Stimulated activated CD4-positive, alpha-beta T cell treated with anti-CD3 and anti-CD28 coated beads, Interleukin-12 subunit alpha, Interleukin-12 subunit beta, amount 100 ng/mL, for 48 hours (primary cell): ENCODE measurements at regions not wholly inside any gene's neighbourhood (a gene's known extent, or its start where the extent isn't known, plus 50 kb on each side); places are given as distances from the start of the nearest gene placed in this dataset.

Experiments
- DNase-seq, 3 donors: peaks; one replicate each; pipeline ENCODE4 v3.0.0-alpha.2; 2020; ENCODE audit warnings: low read depth in 2 of 3, low spot score in 1 of 3

DNA sequence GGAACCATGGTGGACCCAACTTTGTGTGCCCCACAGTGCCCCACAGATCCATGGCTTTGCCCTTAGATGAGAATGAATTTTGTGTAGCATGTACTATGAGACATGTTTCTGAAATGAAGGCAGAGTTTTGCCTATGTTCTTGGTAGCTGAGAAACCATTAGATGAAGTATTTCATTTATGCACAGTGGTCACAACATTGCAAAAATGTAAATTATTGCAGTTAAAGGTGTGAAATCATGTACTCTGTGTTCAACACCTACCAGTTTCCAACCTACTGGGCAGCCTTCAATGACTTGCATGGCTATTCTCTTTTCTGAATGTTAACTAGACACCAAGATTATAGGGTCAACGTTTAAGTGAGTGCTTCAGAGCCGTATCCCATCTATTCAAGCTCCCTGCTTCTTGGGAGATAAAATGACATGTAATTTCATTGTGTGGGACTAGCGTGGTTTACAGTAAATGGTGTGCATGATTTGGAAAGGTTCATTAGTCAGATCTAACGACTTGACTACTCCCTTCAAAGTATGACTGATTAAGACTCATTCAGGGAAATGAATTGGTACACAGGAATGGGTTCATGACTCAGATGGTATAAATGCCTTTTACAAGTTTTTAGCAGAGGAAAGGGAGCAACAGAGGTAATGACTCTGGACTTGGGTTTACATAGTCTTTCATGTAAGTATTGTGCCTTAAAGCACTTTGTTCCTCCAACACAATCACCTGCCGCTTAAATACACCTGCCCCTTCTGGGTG, 106.1 kb upstream of the AKIRIN2 start:
- DNase-seq, result peak in 1 of 3 donors; percentile 25

GRCh38 chr6:87807475-87807874, 105.4 kb upstream of the AKIRIN2 start:
- no peak for DNase-seq

DNA sequence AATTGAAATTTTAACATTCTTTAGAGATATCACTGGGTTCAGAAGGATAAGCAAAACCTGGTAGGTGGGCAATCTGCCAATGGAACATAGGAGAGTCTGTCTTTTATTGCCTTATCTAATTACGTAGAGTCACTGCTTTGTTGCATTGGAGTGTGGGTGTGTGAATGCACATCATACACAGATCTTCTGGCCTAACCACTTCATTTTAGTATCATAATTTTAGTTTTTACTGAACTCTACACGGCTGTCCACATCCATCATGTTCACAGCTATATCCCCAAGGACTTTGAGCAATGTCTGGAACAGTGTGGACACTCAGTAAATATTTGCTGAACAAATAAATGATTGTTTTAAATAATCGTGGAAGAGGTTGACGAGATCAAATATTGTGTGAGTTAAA, 104.6 kb upstream of the AKIRIN2 start:
- no peak for DNase-seq

- DNase-seq, result no peak
Observed at GRCh38 chr6:87806099-87806498, 104.1 kb upstream of the AKIRIN2 start.

DNA sequence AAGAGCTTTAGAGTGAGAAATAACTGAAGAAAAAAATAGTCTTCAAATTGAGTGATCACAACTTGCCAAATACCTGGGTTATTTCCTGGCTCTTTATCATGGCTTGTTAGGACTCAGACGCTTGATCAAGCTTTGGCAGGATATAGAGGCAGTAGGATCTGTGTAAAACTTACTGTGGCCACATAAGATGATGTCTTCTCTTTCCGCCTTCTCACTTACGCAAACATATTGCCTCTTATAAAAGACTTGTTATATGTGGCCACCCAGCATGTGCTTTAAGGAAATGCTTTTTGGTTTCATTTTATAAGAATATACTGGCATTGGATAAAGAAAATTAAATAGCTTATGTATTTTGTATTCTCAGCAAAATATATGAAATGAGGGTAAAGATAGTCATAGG, 101.8 kb upstream of the AKIRIN2 start:
- no peak for DNase-seq

- DNase-seq, result no peak
Observed at GRCh38 chr6:87799651-87800050, 97.6 kb upstream of the AKIRIN2 start.

- no peak for DNase-seq
Observed at GRCh38 chr6:87798393-87799278, 96.6 kb upstream of the AKIRIN2 start.

- no peak for DNase-seq
Observed at GRCh38 chr6:87794922-87795885, 93.2 kb upstream of the AKIRIN2 start.

DNA sequence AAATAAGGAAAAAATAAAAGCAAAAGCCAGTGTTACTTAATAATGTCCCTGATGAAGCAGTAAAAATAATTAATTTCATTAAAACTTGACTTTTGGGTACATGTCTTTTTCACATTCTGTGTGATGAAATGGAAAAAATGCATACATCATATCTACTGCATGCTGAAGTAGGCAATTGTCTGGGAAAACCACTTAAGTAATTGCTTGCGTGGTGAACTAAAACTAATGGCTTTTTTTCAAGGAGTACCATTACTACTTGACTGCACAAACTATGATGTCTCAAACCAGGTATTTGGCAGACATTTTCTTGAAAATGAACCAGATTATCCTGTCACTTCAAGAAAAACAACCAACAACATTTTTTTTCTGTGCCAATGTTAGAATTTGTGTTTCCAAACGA, 91.3 kb upstream of the AKIRIN2 start:
- DNase-seq, result no peak

- no peak for DNase-seq
Observed at GRCh38 chr6:87791982-87792381, 89.9 kb upstream of the AKIRIN2 start.

GRCh38 chr6:87791485-87791884, 89.5 kb upstream of the AKIRIN2 start:
- no peak for DNase-seq

DNA sequence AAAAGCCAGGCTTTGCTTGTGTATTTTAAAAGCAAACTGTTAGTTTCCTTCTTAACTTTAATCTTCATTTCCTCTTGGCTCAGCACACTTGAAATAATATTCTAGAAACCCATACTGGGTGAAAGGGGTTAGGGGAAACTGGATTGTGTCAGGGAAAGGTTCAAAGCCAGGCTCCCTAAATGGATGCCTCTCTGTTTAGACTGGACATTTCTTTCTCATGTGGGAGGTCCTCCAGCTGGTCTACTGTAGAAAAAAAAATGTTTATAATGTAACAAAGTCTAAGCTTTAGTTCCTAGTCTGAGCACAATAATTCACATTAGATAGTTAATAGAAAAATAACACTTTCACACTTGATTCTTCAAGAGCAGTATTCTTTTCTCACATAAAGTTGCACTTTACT, 89.0 kb upstream of the AKIRIN2 start:
- no peak for DNase-seq

GRCh38 chr6:87789900-87790290, 87.9 kb upstream of the AKIRIN2 start:
- no peak for DNase-seq

- DNase-seq, result no peak
Observed at GRCh38 chr6:87789198-87789899, 87.3 kb upstream of the AKIRIN2 start.

GRCh38 chr6:87788141-87788540, 86.1 kb upstream of the AKIRIN2 start:
- DNase-seq, result no peak

- no peak for DNase-seq
Observed at GRCh38 chr6:87785229-87785862, 83.3 kb upstream of the AKIRIN2 start.

DNA sequence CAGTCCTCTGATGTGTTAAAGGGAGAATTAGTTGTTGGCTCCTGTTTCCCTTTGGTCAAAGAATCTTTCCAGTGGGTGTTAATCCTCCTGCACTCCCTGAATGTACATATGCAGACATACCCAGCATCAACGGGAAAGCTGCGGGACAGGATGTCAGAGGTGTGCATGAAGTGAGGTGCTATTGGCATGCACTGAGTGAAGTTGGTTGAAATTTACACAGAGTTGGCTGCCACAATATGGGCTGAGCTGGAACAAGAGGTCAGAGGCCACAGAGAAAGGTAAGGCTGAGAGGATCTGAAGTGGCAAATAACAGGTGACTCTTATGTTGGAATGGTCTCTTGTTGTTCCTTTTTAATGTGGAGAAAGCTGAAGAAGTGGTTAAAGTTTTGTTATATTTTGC, 82.7 kb upstream of the AKIRIN2 start:
- DNase-seq, result no peak

GRCh38 chr6:87784051-87784450, 82.0 kb upstream of the AKIRIN2 start:
- DNase-seq, result no peak

DNA sequence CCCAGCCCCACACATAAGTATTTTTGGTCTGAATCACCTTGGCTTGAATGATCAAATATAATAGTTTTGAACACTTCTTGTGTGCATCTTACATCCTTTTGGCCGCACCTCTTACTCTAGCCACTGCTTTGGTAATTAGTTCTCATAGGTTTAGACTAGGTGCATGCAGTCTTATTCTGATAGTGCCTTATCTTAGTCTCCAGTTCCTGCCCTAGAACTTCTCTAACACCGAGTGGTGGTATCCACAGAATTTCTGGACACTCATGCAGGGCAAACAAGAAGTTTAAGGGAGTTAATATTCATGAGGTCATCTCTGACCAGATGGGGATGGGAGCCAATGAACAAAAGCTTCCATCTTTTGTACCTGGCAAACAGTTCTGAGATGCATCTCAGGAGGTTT, 77.5 kb upstream of the AKIRIN2 start:
- DNase-seq, result no peak
